ENCODE measurements at regions not wholly inside any gene's neighbourhood (a gene's known extent, or its start where the extent isn't known, plus 50 kb on each side); places are given as distances from the start of the nearest gene placed in this dataset.
"Not testable (repeated sequence)": the region's sequence is repeated elsewhere in the genome, so short reads cannot be mapped to it uniquely, and the experiment has no call there.

GRCh38 chr13:44651209-44651608 lies 75.1 kb upstream of the TSC22D1 start:
- DNase-seq = no peak

GRCh38 chr13:44649834-44650233 lies 73.7 kb upstream of the TSC22D1 start:
- DNase-seq = no peak

GRCh38 chr13:44649104-44649428 lies 72.9 kb upstream of the TSC22D1 start:
- DNase-seq = no peak

GRCh38 chr13:44648392-44649103 lies 72.4 kb upstream of the TSC22D1 start:
- DNase-seq = no peak

- DNase-seq = not testable (repeated sequence)
These were observed 71.4 kb upstream of the TSC22D1 start for GRCh38 chr13:44647560-44647959.

GRCh38 chr13:44646044-44646443 lies 69.9 kb upstream of the TSC22D1 start:
- DNase-seq = no peak

- no peak for DNase-seq
These were observed 67.1 kb upstream of the TSC22D1 start for GRCh38 chr13:44643256-44643655.

- no peak for DNase-seq
These were observed 61.5 kb upstream of the TSC22D1 start for GRCh38 chr13:44637581-44637980.

- no peak for DNase-seq
These were observed 53.5 kb upstream of the TSC22D1 start for GRCh38 chr13:44629465-44630183.

GRCh38 chr13:44628826-44629225 lies 52.7 kb upstream of the TSC22D1 start:
- not testable (repeated sequence) for DNase-seq

- no peak for DNase-seq
These were observed 51.3 kb upstream of the TSC22D1 start for GRCh38 chr13:44627441-44627840.

- DNase-seq = no peak
These were observed 50.0 kb upstream of the TSC22D1 start for GRCh38 chr13:44626176-44626575.

All from NCI-H510A (cell line).